ENCODE measurements at regions not wholly inside any gene's neighbourhood (a gene's known extent, or its start where the extent isn't known, plus 50 kb on each side); places are given as distances from the start of the nearest gene placed in this dataset.

DNA sequence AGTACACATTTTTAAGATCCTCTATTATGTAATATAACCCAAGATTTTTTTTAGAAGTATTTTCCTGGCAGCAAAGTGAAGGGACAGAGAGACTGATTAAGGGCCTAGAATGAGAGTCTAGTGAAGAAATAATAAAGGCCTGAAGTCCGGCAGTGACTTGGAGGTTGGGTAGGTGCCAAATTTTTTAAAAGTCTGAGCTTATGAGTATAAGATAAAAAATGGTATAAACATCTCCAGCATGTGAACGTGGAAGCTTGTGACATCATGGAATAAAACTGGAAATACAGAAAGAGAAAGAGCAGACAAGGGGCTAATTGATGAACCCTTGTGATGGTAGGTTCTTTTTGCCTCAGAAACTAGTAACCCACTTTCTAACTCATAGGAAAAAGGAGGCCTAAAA, 174.6 kb downstream of the SUCLA2 start:
- TF ChIP-seq GATA3 (IDR thresholded peaks at IDR 0.05; ENCODE audit: low read depth, low read length), result no peak
- no peak for TF ChIP-seq GATA2 (IDR thresholded peaks at IDR 0.05; ENCODE audit: low read depth, low read length)
